GM21390 (cell line): ENCODE measurements at regions not wholly inside any gene's neighbourhood (a gene's known extent, or its start where the extent isn't known, plus 50 kb on each side); places are given as distances from the start of the nearest gene placed in this dataset.

Source experiments
- ATAC-seq: cut with Tn5 transposase; IDR thresholded peaks from one replicate; pipeline ENCODE4 v1.9.1; 2021; ENCODE audit not compliant: unreplicated experiment

DNA sequence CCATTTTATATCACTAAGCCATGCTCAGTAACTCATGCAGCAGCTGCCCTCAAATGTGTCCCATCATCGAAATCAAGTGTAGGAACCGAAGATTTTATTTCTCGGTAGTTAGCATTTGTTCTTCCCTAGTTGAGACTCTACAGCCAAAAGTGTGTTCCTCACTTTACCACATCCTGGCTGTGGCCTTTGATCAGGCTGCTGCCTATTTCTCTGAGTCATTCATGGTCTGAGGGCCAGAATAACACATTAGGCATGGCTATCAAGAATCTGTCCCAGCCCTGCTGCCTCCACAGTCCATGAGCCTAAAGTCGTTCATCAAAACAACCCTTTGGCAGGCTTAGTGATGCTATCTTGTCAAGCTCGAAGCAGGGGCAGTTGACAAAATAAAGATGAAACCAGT is 300.1 kb downstream of the TDRD15 start:
- no peak for ATAC-seq

DNA sequence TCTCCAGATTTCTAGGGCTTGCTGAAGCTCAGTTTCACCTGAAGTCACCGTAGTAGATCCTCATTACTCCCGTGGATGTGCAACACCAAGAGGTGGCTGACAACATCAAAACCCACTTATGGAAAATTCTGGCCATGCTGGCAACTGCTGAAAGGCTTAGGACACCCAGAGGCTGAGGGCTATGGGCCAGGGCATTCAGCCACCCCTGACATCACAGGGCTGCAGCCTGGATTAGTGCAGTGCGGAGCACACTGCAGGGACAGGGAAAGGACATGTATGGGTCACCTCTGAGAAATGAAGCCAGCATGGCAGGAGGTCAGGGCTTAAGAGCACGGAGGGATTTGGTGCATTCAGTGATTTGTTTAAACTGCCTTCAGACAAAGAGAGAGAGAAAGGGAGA is 300.6 kb downstream of the TDRD15 start:
- ATAC-seq, result no peak

DNA sequence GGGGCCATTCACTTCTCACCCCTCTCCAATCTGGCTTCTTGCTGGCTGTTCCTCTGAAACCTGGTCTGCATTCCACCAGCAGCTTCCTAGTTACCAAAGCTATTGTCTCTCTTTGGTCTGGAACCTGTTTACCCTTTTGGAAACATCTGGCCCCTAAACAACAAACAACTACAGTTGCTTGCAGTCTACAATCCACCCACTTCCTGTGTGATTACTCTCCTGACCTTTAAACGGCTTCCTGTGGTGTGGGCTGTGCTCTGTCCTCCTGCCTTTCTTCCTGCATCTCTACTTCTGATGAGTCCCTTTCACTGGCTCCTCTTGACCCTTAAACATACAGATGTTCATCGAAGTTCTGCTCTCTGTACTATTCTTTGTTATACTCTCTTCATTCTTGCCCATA is 303.8 kb downstream of the TDRD15 start:
- ATAC-seq, result no peak

DNA sequence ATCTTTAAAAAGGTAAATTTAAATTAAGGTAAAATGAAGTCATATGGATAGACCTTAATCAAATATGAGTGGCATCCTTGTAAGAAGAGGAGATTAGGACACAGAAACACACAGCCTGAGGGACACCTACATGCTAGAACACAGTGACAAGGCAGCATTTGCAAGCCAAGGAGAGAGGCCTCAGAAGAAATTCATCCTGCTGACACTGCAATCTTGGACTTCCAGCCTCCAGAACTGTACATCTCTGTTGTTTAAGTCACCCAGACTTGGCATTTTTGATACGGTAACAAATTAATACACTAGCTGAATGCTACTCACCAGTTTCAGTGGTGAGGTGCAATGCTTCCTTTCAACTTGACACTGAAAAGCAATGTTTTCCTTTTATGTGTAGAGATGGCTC is 305.0 kb downstream of the TDRD15 start:
- no peak for ATAC-seq

DNA sequence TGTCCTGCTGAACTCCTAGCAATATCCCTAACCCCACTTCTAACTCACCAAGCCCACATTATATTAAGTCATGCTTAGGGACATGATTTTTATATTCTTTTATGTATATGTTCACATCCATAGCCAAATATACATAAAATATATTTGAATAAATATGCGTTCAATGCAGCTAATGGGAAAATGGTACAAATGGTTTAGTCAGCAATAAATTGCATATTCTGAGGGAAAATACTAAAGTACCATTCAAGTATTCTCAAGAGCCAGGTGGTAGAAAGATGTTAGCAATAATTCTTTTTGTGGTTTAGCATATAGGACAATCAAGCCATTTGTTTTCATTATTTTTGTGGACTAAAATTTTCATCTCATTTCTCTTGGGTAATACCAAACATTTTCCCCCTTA is 306.0 kb downstream of the TDRD15 start:
- no peak for ATAC-seq

DNA sequence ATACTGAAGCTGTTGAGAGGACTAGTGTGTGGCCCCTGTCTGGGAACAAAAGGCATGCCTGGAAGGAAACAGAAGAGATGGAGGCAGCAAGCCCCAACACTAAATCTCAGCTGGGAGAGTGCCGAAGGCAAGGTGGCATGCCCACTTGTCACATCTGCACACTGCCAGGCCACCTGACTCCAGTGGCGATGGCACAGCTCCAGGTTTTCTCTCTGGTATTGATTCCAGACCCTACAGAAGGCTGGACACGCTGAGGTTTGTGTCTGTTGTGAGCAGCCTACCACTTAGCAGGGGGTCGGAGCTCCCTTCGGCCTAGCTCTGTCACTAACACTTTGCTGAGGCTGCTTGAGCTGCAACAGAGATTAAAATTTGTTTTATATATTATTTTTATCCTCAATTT is 307.3 kb downstream of the TDRD15 start:
- no peak for ATAC-seq

DNA sequence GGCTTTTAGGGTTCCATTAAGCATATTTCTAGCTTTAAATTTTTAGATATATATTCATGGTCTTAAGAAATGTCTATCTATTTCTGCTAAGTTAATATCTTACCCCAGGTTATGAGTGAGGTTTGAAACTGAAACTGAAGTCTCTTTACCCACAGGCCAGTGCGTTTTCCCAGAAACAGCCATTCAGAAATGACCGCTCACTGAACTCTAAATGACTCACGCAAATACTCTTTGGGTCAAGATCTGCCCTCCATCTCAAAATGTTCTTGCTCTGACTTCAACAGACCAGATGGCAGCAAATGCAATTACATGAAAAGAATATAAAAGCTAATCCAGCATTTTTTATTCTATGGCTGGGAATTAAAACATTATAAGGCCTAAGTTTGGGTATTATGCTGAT is 315.2 kb downstream of the TDRD15 start:
- ATAC-seq, result no peak

DNA sequence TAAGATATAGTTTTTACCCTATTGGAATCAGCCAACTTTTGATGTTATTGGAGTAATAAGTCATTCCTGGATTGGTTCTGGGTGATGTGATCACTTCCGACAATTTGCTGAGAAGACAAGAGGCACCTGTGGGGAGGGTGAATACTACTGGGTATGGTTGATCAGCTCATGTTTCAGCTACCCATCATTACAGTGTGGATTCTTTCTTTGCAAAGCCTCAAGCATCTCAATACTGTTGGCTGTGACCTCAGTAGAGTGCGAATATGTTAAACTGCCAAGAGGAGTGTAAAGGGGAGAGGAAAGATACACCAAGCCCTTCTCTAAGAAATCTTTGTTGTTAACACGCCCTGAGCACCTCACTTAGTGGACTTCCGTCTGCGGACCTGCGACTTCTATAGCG is 317.7 kb downstream of the TDRD15 start:
- no peak for ATAC-seq

DNA sequence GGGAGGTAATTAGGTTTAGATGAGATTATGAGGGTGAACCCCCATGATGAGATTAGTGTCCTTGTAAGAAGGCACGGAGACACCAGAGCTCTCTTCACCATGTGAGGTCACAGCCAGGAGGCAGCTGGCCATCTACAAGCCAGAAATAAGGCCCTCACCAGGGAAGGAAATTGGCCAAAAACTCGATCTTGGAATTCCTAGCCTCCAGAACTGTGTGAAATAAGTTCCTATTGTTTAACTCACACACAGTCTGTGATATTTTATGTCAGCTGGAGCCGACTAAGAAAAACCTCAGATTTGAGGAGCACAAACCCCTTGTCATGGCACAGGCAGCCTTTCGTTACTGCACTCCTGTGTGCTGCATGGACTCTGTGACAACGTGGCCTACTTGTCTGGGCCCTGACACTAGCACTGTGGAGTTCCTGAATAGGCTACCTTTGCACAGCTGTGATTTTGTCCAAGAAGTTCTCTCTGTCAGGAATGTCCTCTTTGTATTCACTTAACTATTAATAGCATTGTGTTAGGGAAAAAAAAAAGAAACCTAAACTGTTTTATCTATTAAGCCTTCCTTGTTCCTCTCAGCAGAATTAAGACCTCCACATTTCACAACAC is 319.8 kb downstream of the TDRD15 start:
- ATAC-seq, result no peak

DNA sequence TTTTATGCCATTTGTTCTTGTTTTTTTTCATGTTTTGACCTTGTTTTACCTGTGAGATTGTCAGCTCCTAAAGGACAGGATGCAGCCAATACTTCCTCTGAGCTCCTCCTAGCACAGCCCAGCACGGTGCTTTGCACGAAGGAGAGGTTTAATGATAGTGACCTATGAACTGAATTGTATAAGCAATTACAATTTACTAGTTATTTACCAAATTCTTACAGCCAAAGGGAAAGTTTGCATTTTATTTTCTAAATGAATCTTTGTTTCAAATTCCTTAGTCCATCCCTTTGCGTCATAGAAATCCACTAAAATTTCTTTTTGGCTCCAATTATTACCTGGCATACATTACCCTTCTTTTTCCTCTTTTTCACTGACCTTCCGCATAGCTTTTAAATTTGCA is 326.1 kb downstream of the TDRD15 start:
- ATAC-seq, result no peak

DNA sequence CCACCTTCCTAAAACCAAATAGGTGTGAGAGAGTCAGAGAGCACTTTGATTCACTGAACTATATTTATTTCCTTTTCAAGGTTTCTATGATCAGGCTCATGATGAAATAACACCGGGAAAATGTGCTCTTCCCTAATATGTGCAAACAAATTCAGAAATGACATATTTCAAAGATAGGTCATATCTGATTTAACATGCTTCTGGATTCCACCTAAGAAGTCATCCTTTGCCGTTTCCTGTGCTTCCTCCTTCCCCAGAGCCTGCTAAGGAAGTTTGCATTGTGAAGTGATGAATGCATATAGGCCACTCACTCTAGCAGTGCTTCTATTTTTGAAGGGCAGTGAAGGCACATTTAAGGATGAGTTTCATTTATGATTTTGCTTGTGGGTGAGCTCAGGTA is 327.6 kb downstream of the TDRD15 start:
- ATAC-seq, result no peak

DNA sequence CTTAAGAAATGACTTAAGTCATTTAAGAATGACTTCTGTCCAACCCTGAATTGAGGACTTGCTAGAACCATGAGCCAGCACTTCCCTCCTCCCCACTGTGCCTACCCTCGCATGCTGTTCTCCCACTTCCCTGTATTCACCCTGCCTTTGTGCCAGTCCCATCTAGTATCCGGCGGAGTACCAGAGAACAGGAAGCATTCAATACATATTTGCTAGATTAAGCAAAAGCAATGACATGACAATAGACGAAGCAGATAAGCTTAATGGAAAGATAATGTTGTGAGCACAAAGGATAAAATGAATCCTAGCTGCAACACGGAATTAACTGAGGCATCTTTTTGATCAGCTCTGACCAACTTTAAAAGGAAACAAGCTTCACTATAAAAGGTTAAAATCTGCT is 328.5 kb downstream of the TDRD15 start:
- no peak for ATAC-seq

DNA sequence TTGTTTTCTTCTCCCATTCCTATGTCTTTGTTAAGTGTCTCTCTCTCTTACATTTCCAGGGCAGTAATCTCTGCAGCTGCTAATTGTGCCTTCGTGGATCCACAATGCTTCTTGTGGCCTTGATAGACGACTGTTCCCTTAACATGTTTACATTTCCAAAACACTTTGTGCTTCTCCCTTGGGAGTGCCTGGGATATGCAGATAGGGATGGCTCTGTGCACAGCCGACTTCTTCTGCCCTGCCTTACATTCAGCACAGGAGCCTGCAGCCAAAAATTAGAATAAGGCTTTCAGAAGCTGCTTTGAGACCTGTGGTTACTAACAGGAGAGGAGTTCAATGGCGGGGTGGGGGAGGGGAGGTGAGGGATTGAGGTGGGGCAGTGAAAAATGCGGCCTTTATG is 328.9 kb downstream of the TDRD15 start:
- ATAC-seq, result no peak

DNA sequence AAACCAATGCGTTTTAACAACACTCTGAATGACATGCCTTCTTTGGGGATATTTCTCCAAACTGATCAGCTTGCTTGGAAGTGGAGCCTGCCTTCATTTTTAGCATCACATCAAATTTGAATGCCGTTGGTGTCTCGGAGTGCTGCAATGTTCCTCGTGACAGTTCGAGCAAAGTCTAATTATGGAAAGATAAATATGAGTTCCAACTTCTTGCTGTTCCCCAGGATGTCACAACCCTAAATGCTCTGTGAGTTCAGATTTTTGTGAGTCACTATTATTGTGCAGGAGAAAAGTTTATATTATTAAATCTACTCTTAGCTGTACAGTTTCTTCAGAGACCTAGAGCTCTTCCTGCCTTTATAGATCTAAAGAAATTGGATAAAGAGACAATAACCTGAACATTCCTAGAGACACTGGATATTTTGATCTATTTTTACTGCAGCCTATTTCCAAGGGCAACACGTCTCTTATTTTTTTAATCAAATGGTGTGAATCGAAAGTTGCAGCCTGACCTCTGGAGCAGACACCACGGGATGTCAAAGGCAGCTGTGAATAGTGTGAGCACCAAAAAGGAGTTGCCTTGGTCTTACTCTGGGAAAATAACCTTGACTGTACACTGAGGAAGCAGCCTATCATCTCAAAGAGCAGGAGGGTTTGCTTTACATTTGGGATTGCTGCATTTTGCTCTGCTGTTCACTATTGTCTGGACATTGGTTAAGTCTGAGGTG is 330.1 kb downstream of the TDRD15 start:
- no peak for ATAC-seq

DNA sequence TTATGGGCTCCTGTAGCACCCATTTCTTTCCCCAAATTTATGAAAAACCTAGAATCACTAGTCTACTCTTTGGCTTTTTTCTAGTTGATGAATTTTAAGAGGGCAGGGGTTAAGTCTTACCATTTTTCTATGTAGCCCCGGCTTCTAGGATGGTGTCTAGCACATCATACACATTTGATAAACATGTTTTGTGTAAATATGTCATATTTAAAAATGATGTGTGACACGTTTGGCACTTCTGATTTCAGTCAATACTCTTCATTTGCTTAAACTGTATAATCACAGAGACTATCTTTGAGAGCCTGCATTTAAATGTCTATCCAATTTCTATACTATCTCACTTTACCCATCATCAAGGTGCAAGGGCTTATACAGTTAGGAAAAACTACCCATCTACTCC is 331.1 kb downstream of the TDRD15 start:
- ATAC-seq, result no peak

DNA sequence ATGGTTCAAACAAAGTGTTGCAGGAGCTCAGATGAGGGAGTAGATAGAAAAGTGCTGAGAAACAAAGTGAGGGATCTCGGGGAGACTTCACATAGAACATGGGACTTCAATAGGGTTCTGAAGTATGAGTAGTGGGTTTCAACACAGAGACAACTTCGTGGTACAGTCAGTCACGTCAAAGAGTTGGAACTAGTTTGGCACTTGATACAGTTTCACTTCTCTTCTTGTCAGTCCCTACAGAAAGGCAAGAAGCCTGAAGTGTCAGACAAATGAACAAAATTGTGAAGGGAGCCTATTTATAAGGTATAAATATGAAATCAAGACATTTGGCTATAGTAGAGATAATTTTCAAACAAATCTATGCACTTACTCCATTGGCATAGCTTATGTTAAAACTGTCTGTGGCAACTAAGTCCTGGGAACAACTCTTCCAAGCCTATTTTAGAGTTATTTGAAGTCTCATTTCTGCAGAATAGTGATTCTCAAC is 338.0 kb downstream of the TDRD15 start:
- ATAC-seq, result no peak

DNA sequence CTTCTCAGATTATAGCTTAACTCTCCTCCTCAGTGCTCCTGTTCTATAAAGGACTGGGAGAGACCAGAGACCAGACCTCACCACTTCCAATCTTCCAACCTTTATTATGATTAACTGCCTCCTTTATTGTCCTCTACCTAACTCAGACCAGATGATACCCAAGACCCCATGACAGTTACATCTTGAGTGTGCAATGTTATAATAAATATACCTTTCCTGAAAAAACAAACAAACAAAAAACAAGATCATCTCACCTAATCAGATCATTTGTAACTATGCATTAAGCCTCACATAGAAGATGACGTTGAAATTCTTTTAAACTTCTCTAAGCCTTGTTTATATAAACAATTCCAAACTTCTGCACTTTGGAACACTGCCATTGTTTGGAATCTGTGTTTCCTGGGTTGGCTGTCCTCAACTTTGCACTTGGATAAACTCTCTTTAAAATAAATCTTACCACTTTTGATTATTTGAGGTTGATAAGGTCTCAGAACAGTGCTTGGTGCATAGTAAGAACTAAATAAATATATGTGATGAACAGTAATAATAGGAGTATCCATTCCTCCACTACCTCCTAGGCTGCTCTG is 342.7 kb downstream of the TDRD15 start:
- ATAC-seq, result no peak

DNA sequence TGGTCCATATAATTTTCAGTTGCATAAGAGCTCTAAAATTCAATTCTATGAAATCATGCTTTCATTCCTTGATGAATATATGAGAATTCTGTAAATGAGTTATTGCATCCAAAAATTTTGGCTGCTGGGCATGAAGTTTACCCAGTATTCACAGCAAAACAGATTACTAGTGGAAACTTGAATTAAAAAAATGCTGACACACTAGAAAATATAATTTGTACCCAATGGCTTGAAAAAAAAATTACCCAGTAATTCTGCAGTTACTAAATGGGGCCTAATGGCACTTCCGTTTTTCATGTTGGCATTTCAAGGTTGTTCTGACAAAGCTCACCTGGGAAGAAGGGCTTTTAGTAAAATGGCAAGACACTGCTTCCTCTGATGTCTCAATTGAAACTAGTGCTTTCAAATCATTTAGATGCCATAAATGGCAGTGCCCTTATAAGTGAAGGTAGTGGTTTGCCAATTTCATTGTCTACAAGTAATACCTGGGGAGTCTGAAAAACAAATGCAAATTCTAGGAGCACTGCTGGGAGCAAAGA is 343.6 kb downstream of the TDRD15 start:
- no peak for ATAC-seq

DNA sequence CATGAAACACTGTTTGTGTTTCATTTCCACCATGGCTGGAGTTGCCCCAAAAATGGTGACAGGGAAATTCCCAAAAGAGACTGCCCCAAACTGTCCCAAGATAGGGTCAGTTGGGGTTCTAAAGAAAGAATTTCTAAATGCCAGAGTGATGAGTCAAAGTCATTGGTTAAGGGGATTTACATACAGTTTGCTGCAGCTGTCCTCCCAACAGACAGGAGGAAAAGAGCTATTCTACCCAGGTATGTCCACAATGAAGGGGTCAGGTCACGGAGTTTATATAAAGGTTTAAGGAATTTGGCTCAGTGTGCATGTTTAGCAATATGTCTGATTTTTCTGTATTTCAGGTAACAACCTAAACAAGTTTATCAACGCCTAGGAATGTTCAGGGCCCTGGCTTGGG is 344.1 kb downstream of the TDRD15 start:
- ATAC-seq, result no peak

DNA sequence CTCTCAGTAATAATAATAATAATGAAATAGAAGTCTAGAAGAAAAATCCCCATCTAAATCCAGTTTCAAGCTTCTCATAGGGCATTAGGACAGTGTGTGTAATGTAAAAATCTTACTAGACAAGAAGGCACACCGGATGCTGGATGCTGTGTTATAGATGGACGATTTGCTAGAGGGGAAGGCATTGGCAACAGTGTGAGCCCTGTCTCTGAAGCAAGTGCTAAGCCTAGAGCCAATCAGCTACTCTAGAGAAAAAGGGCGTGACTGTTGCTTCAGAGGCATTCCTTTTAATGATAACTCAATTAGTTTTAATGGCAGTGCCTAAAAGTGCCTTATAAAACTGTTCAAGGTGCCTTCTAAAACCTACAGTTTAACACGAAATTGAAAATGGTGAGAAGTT is 344.9 kb downstream of the TDRD15 start:
- ATAC-seq, result no peak

DNA sequence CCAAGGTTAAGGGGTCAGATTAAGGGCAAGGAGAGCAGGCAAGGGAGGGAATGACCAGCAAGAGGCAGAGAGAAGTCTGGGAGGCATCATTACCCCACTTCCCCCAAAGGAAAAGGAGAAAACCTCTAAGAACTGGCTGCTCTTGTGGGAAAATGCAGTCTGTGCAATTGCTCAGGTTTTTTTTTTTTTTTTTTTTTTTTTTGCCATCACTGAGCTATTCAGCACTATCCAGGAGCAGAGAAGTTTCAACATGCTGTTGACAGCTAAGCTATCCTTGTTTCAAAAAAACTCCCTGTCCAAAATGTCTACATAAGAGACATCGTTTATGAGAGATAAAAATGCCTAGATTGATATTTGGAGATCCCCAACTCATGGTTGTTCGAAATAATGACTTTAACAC is 345.4 kb downstream of the TDRD15 start:
- no peak for ATAC-seq

DNA sequence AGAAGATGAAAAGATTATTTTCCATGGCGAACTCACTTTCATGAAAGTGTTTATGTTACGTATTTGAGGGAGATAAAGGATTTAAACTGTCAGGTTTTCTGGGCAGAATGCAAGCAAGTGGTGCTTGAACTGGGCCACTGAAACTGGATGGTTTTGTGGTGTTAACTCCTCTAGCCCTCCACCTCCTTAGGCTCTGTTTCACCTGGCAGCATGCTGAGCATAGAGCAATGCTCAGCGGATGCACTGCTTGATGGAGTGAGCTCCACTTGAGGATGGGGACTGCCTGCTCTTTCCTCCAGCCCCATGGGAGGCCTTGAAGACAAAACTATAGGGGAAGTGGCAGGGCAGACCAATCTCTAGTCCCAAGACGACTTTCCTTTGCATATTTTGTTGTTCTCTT is 345.8 kb downstream of the TDRD15 start:
- ATAC-seq, result no peak
